SK-N-MC (cell line): ENCODE measurements at regions not wholly inside any gene's neighbourhood (a gene's known extent, or its start where the extent isn't known, plus 50 kb on each side); places are given as distances from the start of the nearest gene placed in this dataset.

Experiments
- EZH2 ChIP-seq: fragments of 200-600 bp; sonication (generic); IDR thresholded peaks from one replicate; pipeline ENCODE4 v1.6.1; 2017; ENCODE audit warnings: antibody characterized with exemption
- FOXP2 ChIP-seq: optimal IDR thresholded peaks from 2 replicates; pipeline ENCODE3; 2011; ENCODE audit warnings: mild to moderate bottlenecking, moderate library complexity; ENCODE audit not compliant: insufficient read depth; ENCODE audit errors: extremely low read length, control extremely low read depth
- POLR2AphosphoS5 ChIP-seq: IDR thresholded peaks from 2 replicates; pipeline ENCODE4 v1.6.1; 2012; ENCODE audit warnings: mild to moderate bottlenecking, low read depth, low read length, borderline replicate concordance

DNA sequence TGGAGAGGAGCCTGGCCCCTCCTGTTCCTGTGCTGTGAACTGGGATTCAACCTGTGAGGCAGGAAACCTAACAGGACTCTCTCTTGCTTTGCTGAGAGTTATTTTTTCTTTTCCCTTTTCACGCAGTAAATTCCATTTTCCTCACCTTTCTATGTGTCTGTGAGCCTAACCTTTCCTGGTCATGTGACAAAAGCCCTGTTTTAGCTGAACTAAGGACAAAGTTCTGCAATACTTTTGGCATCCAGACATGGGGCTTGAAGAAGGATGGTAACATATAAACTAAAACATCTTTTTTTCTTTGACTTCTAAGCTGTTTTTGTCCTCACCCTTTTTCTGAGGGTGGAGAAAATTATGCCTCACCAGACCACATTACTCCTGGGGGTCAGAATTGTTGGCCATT is 368.5 kb downstream of the HTR1B start:
- TF ChIP-seq POLR2AphosphoS5 (no peak), FOXP2 (no peak), EZH2 (no peak)
